GM18868 (cell line): ENCODE measurements at regions not wholly inside any gene's neighbourhood (a gene's known extent, or its start where the extent isn't known, plus 50 kb on each side); places are given as distances from the start of the nearest gene placed in this dataset.

ENCODE experiments used
- ATAC-seq: cut with Tn5 transposase; IDR thresholded peaks from one replicate; pipeline ENCODE4 v1.9.1; 2021; ENCODE audit warnings: mild to moderate bottlenecking, moderate library complexity; ENCODE audit not compliant: unreplicated experiment

GRCh38 chr20:21902391-21902790 is 196.9 kb downstream of the PAX1 start:
- no peak for ATAC-seq

GRCh38 chr20:21901470-21902275 is 196.2 kb downstream of the PAX1 start:
- no peak for ATAC-seq

GRCh38 chr20:21900431-21900830 is 195.0 kb downstream of the PAX1 start:
- ATAC-seq, result no peak

DNA sequence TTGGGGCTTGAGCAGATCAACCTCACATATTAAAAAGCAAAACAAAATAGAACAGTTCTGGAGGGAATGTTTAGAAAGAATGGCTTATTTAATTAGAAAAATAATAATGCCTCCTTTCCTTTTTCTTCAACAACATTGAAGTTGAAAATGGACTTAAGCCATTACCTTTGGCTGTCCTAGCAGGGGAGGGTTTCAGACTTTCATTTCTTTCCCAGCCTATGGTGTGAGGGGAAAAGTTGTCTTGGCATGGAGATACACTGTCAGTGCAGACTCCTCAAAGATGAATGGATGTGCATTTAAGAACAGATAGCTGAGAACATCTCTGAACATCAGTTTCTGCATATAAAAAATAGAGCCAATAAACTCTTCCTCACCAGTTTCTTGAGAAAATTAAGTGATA is 169.5 kb downstream of the PAX1 start:
- ATAC-seq, result no peak

GRCh38 chr20:21874127-21874526 is 168.7 kb downstream of the PAX1 start:
- no peak for ATAC-seq

- no peak for ATAC-seq
Observed at GRCh38 chr20:21873291-21873690, 167.8 kb downstream of the PAX1 start.

- no peak for ATAC-seq
Observed at GRCh38 chr20:21867811-21868210, 162.3 kb downstream of the PAX1 start.

DNA sequence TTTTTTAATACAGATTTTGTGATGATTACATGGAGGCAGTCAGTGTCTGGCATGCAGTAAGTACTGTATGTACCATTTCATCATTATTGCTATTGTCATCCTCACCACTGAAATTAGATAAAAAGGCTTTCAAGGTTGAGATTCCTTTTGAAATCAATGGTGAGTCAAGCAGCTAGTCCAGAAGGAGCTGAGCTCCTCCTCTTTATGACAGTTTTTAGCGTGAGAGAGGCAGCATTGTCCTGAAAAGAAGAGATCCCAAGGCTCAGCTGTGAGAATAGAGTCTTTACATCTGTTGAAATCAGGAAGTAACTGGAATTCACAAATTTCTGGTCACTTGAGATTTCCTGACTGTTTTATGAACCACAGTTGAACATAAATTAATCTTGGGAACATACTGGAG is 161.9 kb downstream of the PAX1 start:
- no peak for ATAC-seq

GRCh38 chr20:21862956-21863355 is 157.5 kb downstream of the PAX1 start:
- ATAC-seq, result no peak

DNA sequence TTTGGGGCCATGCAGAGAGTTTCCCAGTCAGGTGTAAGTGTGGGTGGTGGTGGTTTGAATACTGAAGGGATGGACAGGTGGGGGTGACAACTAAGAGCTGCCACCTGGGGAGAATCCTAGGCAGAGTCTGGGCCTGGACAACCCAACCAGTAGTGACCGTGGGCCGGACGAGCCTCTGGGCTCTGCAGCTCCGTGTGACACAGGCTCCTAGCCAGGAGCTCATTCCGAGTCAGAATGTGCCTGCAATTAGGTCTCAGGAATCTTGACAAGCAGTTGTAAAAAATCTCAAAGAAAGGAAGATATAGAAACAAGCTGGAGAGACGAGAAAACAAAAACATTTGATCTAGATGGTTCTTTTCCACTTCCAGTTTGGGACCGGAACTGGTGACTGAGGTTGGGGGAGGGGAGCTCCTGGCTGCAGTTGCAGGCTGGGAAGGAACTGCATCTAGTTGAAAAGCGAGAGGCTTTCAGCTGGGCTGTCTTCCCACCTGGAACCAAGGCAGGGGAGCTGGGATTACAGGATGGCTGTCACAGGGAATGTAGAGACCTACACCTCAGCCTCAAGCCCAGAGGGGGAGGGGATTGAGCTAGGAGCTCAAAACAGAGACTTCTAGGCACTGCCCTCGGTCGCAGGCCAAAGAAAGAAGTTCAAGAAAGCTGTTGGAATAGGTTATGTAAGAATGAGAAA is 156.9 kb downstream of the PAX1 start:
- no peak for ATAC-seq

- ATAC-seq, result no peak
Observed at GRCh38 chr20:21840991-21841390, 135.5 kb downstream of the PAX1 start.

- no peak for ATAC-seq
Observed at GRCh38 chr20:21839982-21840381, 134.5 kb downstream of the PAX1 start.

DNA sequence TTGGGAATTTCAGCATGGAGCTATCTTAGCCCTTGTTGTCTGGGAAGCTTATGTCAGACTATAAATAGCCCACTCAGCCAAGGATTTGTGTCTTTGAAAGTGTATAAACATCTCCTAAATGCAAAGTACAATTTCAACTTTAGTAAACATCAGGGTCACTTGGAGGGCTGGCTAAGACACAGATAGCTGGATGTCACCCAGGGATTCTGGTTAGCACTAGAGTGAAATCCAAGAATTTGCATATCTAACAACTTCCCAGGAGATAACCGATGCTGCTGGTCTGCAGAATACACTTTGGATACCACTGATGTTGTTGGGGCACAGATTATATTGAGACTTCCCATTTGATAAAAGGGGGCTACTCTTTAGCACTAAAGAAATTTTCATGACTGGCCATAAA is 130.9 kb downstream of the PAX1 start:
- ATAC-seq, result no peak

DNA sequence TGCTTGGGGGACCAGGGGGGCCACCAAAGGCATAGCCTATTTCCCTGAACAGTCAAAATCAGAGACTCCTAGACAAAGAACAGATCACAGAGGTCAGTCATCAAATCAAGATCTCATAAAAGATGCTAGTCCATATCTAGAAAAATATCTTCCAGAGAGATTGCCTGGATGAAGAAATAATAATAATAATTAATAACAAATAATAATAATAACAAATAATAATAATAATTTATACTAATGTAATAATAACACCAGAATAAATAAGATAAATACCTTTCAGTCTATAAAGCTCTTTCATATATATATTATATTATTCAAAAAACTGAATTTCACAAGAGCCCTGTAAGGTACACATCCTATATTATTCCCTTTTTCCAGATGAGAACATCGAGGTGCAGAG is 129.6 kb downstream of the PAX1 start:
- no peak for ATAC-seq

DNA sequence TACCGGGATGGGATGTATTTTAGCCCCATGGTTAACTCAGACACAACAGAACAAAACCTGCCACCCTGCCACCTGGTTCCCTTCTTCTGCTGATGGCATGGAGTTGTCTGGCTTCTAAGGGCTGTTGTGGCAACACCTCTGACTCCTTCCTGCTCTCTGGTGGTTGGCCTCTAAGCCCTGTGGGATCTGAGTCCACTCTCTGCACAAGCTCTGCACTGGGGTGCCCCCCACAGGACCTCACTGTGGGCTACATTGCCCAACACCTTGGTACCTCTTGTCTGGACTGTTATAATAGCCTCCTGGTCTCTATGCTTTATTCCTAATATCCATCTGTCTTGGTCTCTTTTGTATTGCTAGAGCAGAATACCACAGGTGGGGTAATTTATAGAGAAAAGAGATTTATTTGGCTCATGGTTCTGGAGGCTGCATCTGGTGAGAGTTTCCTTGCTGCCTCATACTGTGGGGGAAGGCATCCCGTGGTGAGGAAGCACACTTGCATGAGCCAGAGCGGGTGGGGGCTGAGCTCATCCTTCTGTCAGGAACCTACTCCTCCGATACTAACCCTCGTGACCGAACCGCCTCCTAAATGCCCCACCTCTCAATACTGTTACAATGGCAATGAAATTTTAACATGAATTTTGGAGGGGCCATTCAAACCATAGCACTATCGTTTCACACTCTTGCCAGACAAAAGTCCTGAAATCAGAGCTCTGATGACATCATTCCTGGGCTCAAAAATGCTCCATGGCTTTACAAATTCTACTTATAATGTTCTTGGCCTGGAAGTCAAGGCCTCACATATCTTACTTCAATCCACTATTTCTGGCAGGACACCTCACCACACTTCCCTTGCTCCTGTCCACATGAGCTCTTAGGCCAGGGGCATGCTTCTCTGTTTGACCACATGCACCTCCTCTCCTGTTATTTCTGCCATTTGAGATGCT is 127.2 kb downstream of the PAX1 start:
- ATAC-seq, result no peak

- no peak for ATAC-seq
Observed at GRCh38 chr20:21826976-21827375, 121.5 kb downstream of the PAX1 start.

DNA sequence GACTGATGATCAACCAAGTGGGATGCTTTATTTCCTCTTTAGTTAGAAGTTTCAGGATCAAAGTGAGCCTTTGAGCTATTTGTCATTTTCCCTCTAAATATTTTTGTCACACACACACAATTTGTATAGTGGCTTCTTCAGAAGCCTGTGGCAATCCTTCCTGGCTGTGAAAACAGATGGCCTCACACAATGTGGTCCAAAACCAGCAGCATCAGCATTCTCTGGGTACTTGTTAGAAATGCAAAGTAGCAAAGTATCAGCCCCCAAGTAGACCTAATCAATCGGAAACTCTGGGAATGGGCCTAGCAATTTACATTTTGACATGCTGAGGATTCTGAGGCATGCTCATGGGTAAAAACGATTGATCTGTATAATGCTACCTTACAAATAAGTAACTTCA is 115.9 kb downstream of the PAX1 start:
- ATAC-seq, result no peak

GRCh38 chr20:21820688-21821087 is 115.2 kb downstream of the PAX1 start:
- no peak for ATAC-seq

- no peak for ATAC-seq
Observed at GRCh38 chr20:21820045-21820444, 114.6 kb downstream of the PAX1 start.

DNA sequence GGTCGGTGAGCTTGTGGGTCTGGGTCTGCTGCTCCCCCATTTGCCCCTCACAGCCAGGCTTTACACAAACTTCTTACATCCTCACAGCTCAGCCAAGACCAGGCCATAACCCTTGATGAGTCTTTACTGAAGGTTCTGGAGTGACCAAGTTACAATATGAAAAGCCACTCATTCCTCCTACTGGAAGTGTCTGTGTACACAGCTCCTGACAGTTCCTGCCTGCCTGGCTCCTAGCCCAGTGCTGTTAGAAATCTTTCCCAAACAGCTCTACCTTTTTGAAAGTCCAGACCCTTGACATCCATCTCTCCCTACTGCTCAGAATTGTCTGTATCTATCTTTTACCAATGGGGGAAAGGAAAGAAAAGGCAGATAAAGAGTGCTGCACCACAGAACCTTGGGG is 106.9 kb downstream of the PAX1 start:
- ATAC-seq, result no peak

DNA sequence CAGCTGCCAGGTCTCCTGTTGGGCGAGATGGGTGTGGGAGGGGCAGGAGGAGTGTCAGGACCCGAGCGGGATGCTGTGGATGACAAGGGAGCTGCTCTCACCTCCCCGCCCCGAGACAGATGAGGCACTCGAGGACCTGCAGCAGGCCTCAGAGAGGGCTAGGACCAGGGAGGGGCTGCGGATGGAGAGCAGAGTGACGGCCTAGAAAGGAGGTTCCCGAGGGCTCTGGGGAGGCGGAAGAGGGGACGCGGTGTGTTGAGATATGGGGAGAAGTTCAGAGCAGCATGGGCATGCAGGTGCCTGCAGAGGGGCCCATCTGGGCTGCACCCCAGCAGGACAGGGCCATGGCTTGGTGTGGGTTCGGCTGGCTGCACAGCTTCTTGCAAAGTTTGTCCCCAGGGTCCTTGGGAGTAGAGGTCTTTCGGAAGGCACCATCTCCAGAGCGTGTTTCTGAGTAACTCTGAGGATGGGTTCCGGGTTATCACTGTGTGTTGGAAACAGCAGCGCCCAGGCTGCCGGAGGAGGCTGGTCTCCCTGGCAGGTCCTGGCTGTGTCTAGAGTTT is 104.6 kb downstream of the PAX1 start:
- no peak for ATAC-seq
